GM18519 (cell line): ENCODE measurements at regions not wholly inside any gene's neighbourhood (a gene's known extent, or its start where the extent isn't known, plus 50 kb on each side); places are given as distances from the start of the nearest gene placed in this dataset.
"Not testable (repeated sequence)": the region's sequence is repeated elsewhere in the genome, so short reads cannot be mapped to it uniquely, and the experiment has no call there.

Experiments used
- ATAC-seq: cut with Tn5 transposase; IDR thresholded peaks from one replicate; pipeline ENCODE4 v1.9.1; 2021; ENCODE audit warnings: mild to moderate bottlenecking, moderate library complexity; ENCODE audit not compliant: unreplicated experiment, low FRiP score

DNA sequence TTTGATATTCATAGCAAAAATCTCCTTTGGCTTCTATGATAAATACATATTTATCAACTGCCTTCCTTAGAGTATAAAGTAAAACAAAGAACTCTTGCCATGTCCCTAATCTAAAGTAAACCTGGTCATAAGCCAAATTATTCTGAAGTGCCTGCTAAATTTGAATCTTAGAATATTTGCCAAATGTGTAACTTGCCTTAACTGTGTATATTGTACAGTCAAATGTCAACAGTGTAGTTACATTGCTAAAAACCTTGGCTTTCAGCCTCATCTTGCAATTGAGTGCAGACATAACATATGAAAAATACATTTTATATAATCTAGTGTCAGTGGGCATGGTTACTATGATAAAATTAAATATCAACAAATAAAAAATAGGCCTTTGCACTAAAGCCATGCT, 583.4 kb upstream of the ADAMTS5 start:
- ATAC-seq: no peak

DNA sequence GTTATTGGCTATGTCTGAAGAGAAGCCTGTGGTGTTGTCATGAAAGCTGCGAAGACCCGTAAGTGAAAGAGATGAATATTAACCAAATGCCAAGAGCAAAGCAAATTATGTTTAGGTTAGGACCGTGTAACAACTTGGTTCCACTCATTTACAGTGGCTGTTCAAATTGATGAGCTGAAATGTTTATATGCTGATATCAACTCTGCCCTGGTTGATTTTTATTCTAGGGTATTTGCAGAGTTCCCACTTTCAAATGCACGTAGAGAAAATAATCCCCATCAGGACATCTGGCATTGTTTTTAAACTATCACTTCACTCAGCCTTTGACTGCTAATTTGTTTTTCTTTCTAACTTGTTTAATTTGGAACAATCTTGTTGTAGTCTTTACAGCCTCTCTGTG, 581.6 kb upstream of the ADAMTS5 start:
- no peak for ATAC-seq

DNA sequence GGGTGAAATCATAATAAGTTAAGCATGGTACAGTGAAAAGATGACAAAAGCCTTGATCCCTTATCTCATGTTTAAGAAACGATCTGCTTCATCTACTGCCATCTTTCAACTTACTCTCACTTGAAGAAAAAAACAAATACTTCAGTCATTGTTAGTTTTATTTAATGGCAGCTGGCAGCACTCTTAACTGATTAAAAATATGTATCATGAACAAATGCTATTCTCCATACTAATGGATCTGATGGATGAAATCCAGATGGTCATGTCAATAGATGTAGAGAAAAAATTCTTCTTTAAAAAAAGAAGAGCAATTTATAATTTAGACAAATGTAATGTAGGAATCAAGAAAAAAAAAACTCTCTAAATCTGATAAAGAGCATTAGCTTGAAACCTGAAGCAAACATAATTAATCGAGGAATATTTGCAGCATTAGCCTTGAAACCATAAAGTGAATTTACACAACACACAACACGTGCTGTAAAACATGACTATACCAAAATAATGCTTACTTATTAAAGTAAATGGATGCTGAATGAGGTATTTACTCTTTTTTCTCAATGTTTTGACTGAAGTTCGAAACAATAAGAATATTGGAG, 579.0 kb upstream of the ADAMTS5 start:
- no peak for ATAC-seq

GRCh38 chr21:27542126-27542525, 575.2 kb upstream of the ADAMTS5 start:
- not testable (repeated sequence) for ATAC-seq

- ATAC-seq: no peak
These were observed 569.4 kb upstream of the ADAMTS5 start for GRCh38 chr21:27536319-27536718.

GRCh38 chr21:27535188-27535587, 568.3 kb upstream of the ADAMTS5 start:
- no peak for ATAC-seq

DNA sequence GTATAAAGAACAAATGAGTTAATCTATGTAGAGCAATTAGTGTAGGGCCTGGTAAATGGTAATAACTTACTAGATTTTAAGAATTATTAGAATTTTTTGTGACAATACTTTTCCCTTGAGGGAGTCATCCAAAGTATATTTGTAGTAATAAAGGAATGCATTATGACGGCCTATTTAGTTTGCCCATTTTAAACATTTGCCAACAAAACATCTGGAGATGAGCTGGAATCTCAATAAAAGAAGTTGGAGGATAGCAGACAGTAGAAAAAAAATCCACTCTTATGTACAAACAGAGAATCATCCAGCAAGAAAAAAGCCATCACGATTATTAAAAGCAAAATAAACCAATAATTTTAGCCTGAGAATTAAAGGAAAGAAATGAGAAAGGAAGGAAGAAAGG, 567.3 kb upstream of the ADAMTS5 start:
- no peak for ATAC-seq

DNA sequence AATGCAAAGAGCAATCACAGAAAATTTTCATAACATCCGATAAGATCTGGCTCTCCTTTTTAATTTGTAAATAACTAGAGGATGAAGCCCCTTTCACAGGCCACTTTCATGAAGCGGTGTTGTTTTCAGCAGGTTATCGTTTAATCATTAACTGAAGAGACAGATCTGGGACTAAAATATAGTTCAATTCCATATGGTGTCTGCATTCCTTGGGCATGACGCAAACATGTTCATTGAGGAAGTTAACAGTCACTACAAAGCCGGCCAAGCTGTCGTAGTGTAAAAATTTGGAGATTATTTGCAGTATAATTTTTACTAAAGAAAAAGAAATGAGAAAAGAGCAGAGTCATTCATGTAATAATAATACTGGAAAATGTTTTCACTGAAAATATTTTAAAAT, 565.2 kb upstream of the ADAMTS5 start:
- no peak for ATAC-seq

- ATAC-seq: no peak
These were observed 561.8 kb upstream of the ADAMTS5 start for GRCh38 chr21:27528697-27529096.

GRCh38 chr21:27526451-27526850, 559.6 kb upstream of the ADAMTS5 start:
- no peak for ATAC-seq

GRCh38 chr21:27525780-27526179, 558.9 kb upstream of the ADAMTS5 start:
- no peak for ATAC-seq

DNA sequence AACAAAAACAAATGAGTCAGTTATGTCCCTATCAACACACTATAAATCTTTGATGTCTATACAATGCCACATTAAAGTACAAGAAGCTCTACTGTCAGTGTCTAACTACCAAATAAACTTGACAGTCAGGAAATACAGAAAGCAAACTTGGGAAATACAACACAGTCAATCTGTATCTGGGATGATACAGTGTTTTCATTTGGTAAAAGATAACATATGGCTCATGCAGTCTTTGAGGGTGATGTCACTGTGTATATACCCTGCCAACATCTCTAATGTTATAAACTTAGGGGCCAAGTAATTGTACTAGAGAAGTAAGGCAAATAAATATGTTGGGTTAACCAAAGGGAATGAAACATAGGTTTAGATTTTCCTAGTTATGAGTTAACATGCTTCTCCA, 552.5 kb upstream of the ADAMTS5 start:
- no peak for ATAC-seq

DNA sequence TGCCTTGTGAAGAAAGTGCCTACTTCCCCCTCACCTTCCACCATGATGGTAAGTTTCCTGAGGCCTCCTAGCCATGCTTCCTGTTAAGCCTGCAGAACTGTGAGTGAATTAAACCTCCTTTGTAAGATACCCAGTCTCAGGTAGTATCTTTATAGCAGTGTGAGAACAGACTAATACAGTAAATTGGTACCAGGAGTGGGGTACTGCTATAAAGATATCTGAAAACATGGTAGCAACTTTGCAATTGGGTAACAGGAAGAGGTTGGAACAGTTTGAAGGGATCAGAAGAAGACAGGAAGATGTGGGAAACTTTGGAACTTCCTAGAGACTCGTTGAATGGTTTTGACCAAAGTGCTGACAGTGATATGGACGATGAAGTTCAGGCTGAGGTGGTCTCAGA, 550.3 kb upstream of the ADAMTS5 start:
- not testable (repeated sequence) for ATAC-seq

GRCh38 chr21:27515676-27516075, 548.8 kb upstream of the ADAMTS5 start:
- no peak for ATAC-seq

GRCh38 chr21:27513825-27514224, 546.9 kb upstream of the ADAMTS5 start:
- ATAC-seq: no peak

GRCh38 chr21:27513016-27513415, 546.1 kb upstream of the ADAMTS5 start:
- ATAC-seq: no peak

- no peak for ATAC-seq
These were observed 544.3 kb upstream of the ADAMTS5 start for GRCh38 chr21:27511233-27511632.

- no peak for ATAC-seq
These were observed 540.8 kb upstream of the ADAMTS5 start for GRCh38 chr21:27507695-27508094.

DNA sequence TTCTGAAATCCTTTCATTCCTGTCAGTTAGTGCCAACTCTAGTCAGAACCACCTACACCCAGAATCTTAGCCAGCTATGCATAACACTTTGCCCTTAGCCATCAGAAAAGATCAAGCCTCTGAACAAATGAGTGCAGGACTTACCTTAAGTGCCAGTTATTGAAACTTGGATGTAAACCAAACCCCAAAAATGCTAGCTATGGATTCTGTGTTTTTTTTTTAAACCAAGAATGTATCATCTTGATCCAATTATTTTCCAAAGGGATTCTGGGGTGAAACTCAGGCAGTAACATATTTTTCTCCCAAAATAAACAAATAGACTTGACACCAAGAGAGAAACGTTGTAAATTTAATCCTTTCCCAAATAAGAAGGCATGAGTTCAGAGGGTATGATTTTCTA, 538.6 kb upstream of the ADAMTS5 start:
- no peak for ATAC-seq

- no peak for ATAC-seq
These were observed 535.9 kb upstream of the ADAMTS5 start for GRCh38 chr21:27502801-27503200.

DNA sequence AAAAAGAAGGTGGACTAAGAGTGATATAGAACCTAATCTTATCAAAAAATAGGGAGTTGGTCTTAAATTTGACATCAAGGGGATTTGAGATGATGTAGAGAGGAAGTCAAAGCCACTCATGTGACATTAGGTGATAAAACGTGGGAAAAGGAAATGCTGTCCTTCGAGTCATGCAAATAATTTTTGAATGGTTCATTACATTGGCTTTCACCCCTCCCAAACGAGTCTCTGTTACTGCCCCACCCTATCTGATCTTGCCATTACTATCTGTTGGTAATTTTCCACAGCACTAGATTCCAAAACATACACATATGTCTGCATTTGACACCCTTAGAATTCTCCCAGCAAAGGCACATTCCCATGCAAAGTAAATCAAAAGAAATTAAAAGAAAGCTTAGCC, 531.1 kb upstream of the ADAMTS5 start:
- no peak for ATAC-seq

DNA sequence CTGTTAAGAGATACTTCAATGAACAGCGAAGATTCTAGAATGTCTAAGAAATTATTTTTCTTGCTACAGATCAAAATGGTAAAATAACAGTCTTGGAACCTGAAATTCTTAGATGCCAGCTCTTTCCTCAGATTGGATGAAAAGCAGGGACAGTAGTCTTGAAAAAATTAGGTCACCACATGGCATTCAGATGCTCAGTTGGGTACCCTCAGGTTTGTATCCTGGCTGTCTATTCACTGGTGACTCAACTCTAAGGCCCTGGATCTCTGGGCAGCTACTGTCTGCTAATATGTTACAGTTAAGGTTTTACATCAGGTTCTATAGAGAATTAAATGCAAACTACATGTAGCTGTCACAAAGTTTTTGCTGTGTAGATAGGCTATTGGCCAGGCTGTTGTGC, 528.9 kb upstream of the ADAMTS5 start:
- ATAC-seq: no peak

- ATAC-seq: no peak
These were observed 526.7 kb upstream of the ADAMTS5 start for GRCh38 chr21:27493542-27493941.
